ENCODE measurements at regions not wholly inside any gene's neighbourhood (a gene's known extent, or its start where the extent isn't known, plus 50 kb on each side); places are given as distances from the start of the nearest gene placed in this dataset.

DNA sequence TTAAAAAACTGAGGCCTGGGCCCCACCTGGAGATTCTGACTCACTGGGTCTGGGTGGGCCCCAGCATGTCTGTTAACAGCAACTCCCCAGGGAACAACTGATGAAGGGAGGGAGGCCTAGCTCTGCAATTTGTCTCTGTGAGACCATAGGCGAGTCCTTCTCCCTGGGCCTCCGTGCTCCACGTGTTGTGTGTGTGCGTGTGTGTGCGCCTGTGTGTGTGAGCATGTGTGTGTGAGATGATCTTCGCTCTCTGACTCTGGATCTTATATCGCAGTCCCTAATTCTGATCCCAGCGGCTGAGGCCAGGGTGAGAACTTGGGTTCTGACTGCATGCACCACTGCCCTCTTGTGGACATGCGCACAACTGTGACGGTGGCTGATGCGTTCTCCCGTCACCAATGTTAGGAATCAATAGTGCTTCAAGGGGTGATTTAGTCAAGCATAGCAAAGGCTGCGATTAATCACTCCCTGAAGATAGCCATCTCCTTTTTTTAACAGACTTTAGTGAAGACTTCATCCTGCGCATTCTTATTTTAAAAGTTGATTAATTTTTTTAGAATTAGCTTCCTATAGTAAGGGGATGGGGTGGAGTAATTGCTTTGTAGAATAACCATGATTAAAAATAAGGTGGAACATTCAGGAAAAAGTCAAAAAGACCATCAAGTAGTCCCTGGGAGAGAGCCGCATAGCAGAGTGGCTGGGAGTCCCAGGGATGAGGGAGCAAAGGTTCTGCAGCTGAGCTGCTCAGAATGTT, 62.4 kb upstream of the USP24 start (continued):
- TF ChIP-seq, protein P1, sequence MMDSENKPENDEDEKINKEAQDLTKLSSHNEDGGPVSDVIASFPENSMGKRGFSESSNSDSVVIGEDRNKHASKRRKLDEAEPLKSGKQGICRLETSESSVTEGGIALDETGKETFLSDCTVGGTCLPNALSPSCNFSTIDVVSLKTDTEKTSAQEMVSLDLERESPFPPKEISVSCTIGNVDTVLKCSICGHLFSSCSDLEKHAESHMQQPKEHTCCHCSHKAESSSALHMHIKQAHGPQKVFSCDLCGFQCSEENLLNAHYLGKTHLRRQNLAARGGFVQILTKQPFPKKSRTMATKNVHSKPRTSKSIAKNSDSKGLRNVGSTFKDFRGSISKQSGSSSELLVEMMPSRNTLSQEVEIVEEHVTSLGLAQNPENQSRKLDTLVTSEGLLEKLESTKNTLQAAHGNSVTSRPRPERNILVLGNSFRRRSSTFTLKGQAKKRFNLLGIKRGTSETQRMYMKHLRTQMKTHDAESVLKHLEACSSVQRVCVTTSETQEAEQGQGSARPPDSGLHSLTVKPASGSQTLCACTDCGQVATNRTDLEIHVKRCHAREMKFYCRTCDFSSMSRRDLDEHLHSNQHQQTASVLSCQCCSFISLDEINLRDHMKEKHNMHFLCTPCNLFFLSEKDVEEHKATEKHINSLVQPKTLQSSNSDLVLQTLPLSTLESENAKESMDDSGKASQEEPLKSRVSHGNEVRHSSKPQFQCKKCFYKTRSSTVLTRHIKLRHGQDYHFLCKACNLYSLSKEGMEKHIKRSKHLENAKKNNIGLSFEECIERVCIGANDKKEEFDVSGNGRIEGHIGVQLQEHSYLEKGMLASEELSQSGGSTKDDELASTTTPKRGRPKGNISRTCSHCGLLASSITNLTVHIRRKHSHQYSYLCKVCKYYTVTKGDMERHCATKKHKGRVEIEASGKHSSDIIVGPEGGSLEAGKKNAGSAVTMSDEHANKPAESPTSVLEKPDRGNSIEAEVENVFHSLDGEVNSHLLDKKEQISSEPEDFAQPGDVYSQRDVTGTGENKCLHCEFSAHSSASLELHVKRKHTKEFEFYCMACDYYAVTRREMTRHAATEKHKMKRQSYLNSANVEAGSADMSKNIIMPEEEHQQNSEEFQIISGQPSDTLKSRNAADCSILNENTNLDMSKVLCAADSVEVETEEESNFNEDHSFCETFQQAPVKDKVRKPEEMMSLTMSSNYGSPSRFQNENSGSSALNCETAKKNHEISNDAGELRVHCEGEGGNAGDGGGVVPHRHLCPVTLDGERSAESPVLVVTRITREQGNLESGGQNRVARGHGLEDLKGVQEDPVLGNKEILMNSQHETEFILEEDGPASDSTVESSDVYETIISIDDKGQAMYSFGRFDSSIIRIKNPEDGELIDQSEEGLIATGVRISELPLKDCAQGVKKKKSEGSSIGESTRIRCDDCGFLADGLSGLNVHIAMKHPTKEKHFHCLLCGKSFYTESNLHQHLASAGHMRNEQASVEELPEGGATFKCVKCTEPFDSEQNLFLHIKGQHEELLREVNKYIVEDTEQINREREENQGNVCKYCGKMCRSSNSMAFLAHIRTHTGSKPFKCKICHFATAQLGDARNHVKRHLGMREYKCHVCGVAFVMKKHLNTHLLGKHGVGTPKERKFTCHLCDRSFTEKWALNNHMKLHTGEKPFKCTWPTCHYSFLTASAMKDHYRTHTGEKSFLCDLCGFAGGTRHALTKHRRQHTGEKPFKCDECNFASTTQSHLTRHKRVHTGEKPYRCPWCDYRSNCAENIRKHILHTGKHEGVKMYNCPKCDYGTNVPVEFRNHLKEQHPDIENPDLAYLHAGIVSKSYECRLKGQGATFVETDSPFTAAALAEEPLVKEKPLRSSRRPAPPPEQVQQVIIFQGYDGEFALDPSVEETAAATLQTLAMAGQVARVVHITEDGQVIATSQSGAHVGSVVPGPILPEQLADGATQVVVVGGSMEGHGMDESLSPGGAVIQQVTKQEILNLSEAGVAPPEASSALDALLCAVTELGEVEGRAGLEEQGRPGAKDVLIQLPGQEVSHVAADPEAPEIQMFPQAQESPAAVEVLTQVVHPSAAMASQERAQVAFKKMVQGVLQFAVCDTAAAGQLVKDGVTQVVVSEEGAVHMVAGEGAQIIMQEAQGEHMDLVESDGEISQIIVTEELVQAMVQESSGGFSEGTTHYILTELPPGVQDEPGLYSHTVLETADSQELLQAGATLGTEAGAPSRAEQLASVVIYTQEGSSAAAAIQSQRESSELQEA (CRISPR knock-in tag; IDR thresholded peaks at IDR 0.05; ENCODE audit: not compliant biosample characterization) = no peak
- TF ChIP-seq, protein P2, sequence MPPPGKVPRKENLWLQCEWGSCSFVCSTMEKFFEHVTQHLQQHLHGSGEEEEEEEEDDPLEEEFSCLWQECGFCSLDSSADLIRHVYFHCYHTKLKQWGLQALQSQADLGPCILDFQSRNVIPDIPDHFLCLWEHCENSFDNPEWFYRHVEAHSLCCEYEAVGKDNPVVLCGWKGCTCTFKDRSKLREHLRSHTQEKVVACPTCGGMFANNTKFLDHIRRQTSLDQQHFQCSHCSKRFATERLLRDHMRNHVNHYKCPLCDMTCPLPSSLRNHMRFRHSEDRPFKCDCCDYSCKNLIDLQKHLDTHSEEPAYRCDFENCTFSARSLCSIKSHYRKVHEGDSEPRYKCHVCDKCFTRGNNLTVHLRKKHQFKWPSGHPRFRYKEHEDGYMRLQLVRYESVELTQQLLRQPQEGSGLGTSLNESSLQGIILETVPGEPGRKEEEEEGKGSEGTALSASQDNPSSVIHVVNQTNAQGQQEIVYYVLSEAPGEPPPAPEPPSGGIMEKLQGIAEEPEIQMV (CRISPR knock-in tag; IDR thresholded peaks at IDR 0.05; ENCODE audit: low read depth) = no peak
- no peak for TF ChIP-seq NR2F6 (IDR thresholded peaks at IDR 0.05)
- TF ChIP-seq NR2F6 (CRISPR knock-in tag; IDR thresholded peaks at IDR 0.05) = no peak
- TF ChIP-seq FOXM1 (CRISPR knock-in tag; IDR thresholded peaks at IDR 0.05) = no peak
- TF ChIP-seq, protein P3, sequence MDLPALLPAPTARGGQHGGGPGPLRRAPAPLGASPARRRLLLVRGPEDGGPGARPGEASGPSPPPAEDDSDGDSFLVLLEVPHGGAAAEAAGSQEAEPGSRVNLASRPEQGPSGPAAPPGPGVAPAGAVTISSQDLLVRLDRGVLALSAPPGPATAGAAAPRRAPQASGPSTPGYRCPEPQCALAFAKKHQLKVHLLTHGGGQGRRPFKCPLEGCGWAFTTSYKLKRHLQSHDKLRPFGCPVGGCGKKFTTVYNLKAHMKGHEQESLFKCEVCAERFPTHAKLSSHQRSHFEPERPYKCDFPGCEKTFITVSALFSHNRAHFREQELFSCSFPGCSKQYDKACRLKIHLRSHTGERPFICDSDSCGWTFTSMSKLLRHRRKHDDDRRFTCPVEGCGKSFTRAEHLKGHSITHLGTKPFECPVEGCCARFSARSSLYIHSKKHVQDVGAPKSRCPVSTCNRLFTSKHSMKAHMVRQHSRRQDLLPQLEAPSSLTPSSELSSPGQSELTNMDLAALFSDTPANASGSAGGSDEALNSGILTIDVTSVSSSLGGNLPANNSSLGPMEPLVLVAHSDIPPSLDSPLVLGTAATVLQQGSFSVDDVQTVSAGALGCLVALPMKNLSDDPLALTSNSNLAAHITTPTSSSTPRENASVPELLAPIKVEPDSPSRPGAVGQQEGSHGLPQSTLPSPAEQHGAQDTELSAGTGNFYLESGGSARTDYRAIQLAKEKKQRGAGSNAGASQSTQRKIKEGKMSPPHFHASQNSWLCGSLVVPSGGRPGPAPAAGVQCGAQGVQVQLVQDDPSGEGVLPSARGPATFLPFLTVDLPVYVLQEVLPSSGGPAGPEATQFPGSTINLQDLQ (CRISPR knock-in tag; IDR thresholded peaks at IDR 0.05) = no peak
- TF ChIP-seq TAF15 (IDR thresholded peaks at IDR 0.05; ENCODE audit: low read depth, low read length, poor library complexity, severe bottlenecking) = no peak
- TF ChIP-seq ZMYM3 (CRISPR knock-in tag; IDR thresholded peaks at IDR 0.05) = no peak
- no peak for TF ChIP-seq ZBTB1 (CRISPR knock-in tag; IDR thresholded peaks at IDR 0.05; ENCODE audit: borderline replicate concordance)
- 0 out of 4 replicates have a peak, but pooled peaks of 1 of the 2 experiments have one; percentile 17 for TF ChIP-seq NR2F1 (CRISPR knock-in tag; IDR thresholded peaks at IDR 0.05)
- no peak for TF ChIP-seq SSRP1 (CRISPR knock-in tag; IDR thresholded peaks at IDR 0.05)
- no peak for TF ChIP-seq BRCA1 (CRISPR knock-in tag; IDR thresholded peaks at IDR 0.05)
- TF ChIP-seq, protein P4, sequence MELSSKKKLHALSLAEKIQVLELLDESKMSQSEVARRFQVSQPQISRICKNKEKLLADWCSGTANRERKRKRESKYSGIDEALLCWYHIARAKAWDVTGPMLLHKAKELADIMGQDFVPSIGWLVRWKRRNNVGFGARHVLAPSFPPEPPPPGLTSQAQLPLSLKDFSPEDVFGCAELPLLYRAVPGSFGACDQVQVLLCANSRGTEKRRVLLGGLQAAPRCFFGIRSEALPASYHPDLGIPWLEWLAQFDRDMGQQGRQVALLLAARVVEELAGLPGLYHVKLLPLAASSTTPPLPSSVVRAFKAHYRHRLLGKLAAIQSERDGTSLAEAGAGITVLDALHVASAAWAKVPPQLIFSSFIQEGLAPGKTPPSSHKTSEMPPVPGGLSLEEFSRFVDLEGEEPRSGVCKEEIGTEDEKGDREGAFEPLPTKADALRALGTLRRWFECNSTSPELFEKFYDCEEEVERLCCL (CRISPR knock-in tag; IDR thresholded peaks at IDR 0.05; ENCODE audit: borderline replicate concordance) = no peak
- no peak; the same call in 1 of the 2 replicates for TF ChIP-seq ZNF354B (CRISPR knock-in tag; IDR thresholded peaks at IDR 0.05)
- no peak for TF ChIP-seq SNAI1 (CRISPR knock-in tag; IDR thresholded peaks at IDR 0.05; ENCODE audit: borderline replicate concordance)
- no peak for TF ChIP-seq RORA (CRISPR knock-in tag; IDR thresholded peaks at IDR 0.05)
